GM13977 (cell line): ENCODE measurements at regions not wholly inside any gene's neighbourhood (a gene's known extent, or its start where the extent isn't known, plus 50 kb on each side); places are given as distances from the start of the nearest gene placed in this dataset.
"Not testable (repeated sequence)": the region's sequence is repeated elsewhere in the genome, so short reads cannot be mapped to it uniquely, and the experiment has no call there.

ENCODE experiments used
- DNase-seq: peaks from one replicate; pipeline ENCODE4 v3.0.0; 2012; ENCODE audit warnings: low spot score
- CTCF ChIP-seq: IDR thresholded peaks from 2 replicates; pipeline ENCODE4 v1.5.1; 2012; ENCODE audit warnings: mild to moderate bottlenecking, control low read depth; ENCODE audit not compliant: insufficient read depth; ENCODE audit errors: extremely low read depth, missing control alignments
- in situ Hi-C: fragments of 300-500 bp; cut with MboI; formaldehyde crosslinking; loops from one replicate; pipeline ENCODE4 v1.12.0; 2022; ENCODE audit warnings: low sequenced_read_pairs, low pct_unique_long_range_greater_than_20kb, mixed read lengths, inconsistent platforms; ENCODE audit not compliant: unreplicated experiment

- no peak for DNase-seq
- in situ Hi-C loops, result no loop called here
- TF ChIP-seq CTCF, result no peak
Observed at GRCh38 chr2:109719871-109720270, 74.2 kb upstream of the RGPD5 start.

GRCh38 chr2:109720380-109721106, 73.6 kb upstream of the RGPD5 start:
- no peak for DNase-seq
- in situ Hi-C loops, result no loop called here
- no peak for TF ChIP-seq CTCF

GRCh38 chr2:109721135-109721534, 73.0 kb upstream of the RGPD5 start:
- in situ Hi-C loops, result no loop called here
- no peak for TF ChIP-seq CTCF
- DNase-seq, result no peak

GRCh38 chr2:109721626-109722025, 72.5 kb upstream of the RGPD5 start:
- TF ChIP-seq CTCF, result no peak
- DNase-seq, result no peak
- in situ Hi-C loops, result no loop called here

- no peak for DNase-seq
Observed at GRCh38 chr2:109722026-109722425, 72.1 kb upstream of the RGPD5 start.

GRCh38 chr2:109722640-109723039, 71.5 kb upstream of the RGPD5 start:
- in situ Hi-C loops, DNase-seq: not testable (repeated sequence)

More at GRCh38 chr2:109722026-109722425, 72.1 kb upstream of the RGPD5 start:
- no peak for TF ChIP-seq CTCF
- in situ Hi-C loops, result no loop called here

- DNase-seq, in situ Hi-C loops: not testable (repeated sequence)
Observed at GRCh38 chr2:109723153-109723552, 71.0 kb upstream of the RGPD5 start.
